ENCODE measurements at regions not wholly inside any gene's neighbourhood (a gene's known extent, or its start where the extent isn't known, plus 50 kb on each side); places are given as distances from the start of the nearest gene placed in this dataset.

DNA sequence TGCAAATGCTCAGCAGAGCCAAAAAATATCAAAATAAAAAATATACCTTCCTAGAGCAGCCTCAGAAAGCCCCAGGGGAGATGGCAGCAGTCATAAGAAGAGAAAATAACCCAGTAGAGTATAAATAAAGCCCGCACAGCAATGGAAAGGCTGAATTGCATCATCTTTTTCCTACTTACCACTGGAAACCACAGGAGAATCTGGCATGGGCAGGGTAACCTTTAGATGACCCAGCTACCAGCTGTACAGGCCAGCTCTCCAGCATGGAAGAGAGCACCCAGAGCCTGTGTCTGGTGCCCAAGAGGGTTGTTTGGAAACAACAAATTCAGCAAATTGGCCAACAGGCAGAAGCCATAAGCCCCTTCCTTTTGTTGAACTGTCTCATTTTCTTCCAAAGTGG lies 253.1 kb downstream of the OMA1 start:
- Histone ChIP-seq H3K4me3 (ENCODE audit: low read length) (no peak overlapping the region), H3K9me2 (replicated peaks; ENCODE audit: low read length) (no peaks in the 10 kb centered on the region), H3K9ac (ENCODE audit: low read length) (no peak overlapping the region), H3F3A (ENCODE audit: low read length, unreplicated experiment) (no peaks in the 10 kb centered on the region), H3K36me3 (ENCODE audit: low read depth, low read length) (no peaks in the 10 kb centered on the region), H3K4me1 (ENCODE audit: insufficient read depth, low read length) (no peaks in the 10 kb centered on the region), H3K4me2 (ENCODE audit: low read length) (no peak overlapping the region), H2AFZ (ENCODE audit: low read length) (no peak overlapping the region), H3K9me3 (ENCODE audit: low read length) (no peaks in the 10 kb centered on the region), H3K79me2 (ENCODE audit: low read length) (no peaks in the 10 kb centered on the region), H3K27ac (ENCODE audit: low read length) (no peak overlapping the region), H3K27me3 (ENCODE audit: low read length) (no peaks in the 10 kb centered on the region), H4K20me1 (ENCODE audit: low read length) (no peaks in the 10 kb centered on the region)
- no peak for ATAC-seq
- intact Hi-C loops (cut with micrococcal nuclease) = no loop called here
- no peak for TF ChIP-seq EZH2 (IDR thresholded peaks at IDR 0.05; ENCODE audit: low read length, unreplicated experiment)
- no peak for TF ChIP-seq EZH2phosphoT487 (IDR thresholded peaks at IDR 0.05; ENCODE audit: borderline replicate concordance, low read length)
- TF ChIP-seq, protein P1, sequence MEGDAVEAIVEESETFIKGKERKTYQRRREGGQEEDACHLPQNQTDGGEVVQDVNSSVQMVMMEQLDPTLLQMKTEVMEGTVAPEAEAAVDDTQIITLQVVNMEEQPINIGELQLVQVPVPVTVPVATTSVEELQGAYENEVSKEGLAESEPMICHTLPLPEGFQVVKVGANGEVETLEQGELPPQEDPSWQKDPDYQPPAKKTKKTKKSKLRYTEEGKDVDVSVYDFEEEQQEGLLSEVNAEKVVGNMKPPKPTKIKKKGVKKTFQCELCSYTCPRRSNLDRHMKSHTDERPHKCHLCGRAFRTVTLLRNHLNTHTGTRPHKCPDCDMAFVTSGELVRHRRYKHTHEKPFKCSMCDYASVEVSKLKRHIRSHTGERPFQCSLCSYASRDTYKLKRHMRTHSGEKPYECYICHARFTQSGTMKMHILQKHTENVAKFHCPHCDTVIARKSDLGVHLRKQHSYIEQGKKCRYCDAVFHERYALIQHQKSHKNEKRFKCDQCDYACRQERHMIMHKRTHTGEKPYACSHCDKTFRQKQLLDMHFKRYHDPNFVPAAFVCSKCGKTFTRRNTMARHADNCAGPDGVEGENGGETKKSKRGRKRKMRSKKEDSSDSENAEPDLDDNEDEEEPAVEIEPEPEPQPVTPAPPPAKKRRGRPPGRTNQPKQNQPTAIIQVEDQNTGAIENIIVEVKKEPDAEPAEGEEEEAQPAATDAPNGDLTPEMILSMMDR (conservative IDR thresholded peaks at IDR 0.05; ENCODE audit: low read depth, low read length) = no peak
- POLR2A ChIA-PET (ENCODE audit: unreplicated experiment) = no interaction called here
- DNase-seq = no peak
- CTCF ChIA-PET = no interaction called here
- no TSS peak for BruUV-seq (replicated peaks)

DNA sequence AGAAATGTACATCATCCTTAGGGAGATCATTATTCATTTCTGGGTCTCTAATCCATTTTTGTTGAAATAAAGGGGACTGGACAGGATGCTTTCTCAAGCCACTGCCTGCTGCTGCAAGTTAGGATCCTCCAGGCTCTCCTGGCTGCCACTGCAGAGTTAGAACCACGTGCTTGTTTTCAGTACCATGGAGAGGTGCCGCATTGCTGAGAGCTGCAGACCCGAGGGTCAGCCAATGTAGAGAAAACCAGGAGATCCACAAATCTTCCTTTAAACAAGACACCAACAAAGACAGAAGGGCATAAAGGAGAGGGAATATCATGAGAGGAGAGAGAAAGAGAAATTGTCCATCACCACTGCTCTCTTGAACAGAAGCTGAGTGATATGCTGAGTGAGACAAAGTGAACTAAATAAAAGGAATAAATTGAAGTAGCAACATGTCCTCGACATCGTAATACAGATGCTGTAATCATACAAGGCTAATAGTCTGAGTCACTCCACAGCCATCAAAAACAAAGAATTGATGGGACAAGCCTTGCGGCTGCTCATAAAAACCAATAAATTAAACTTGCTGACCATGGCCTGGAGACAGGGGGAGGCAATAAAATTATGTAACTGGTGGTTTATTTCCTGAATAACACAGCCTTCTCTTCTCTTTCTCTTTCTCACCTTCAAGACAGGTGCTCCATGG lies 255.7 kb downstream of the OMA1 start:
- CTCF ChIA-PET = no interaction called here
- no TSS peak for BruUV-seq (replicated peaks)
- no peaks in the 10 kb centered on the region for H3K4me1 ChIP-seq (ENCODE audit: insufficient read depth, low read length)
- H3K4me2 ChIP-seq (ENCODE audit: low read length) = no peak overlapping the region
- no peaks in the 10 kb centered on the region for H3K36me3 ChIP-seq (ENCODE audit: low read depth, low read length)
- ATAC-seq = no peak
- H2AFZ ChIP-seq (ENCODE audit: low read length) = no peak overlapping the region
- intact Hi-C loops (cut with micrococcal nuclease) = no loop called here
- no peak overlapping the region for H3K4me3 ChIP-seq (ENCODE audit: low read length)
- no peak overlapping the region for H3K9ac ChIP-seq (ENCODE audit: low read length)
- no peak for TF ChIP-seq EZH2 (IDR thresholded peaks at IDR 0.05; ENCODE audit: low read length, unreplicated experiment)
- TF ChIP-seq EZH2phosphoT487 (IDR thresholded peaks at IDR 0.05; ENCODE audit: borderline replicate concordance, low read length) = no peak
- TF ChIP-seq, protein P1 (conservative IDR thresholded peaks at IDR 0.05; ENCODE audit: low read depth, low read length) = no peak
- H3K9me2 ChIP-seq (replicated peaks; ENCODE audit: low read length) = no peaks in the 10 kb centered on the region
- no peaks in the 10 kb centered on the region for H3K9me3 ChIP-seq (ENCODE audit: low read length)
- no peak overlapping the region for H3K27ac ChIP-seq (ENCODE audit: low read length)
- H4K20me1 ChIP-seq (ENCODE audit: low read length) = no peaks in the 10 kb centered on the region
- no peak for DNase-seq
- no peaks in the 10 kb centered on the region for H3K27me3 ChIP-seq (ENCODE audit: low read length)
- H3K79me2 ChIP-seq (ENCODE audit: low read length) = no peaks in the 10 kb centered on the region
- POLR2A ChIA-PET (ENCODE audit: unreplicated experiment) = no interaction called here
- no peaks in the 10 kb centered on the region for H3F3A ChIP-seq (ENCODE audit: low read length, unreplicated experiment)

DNA sequence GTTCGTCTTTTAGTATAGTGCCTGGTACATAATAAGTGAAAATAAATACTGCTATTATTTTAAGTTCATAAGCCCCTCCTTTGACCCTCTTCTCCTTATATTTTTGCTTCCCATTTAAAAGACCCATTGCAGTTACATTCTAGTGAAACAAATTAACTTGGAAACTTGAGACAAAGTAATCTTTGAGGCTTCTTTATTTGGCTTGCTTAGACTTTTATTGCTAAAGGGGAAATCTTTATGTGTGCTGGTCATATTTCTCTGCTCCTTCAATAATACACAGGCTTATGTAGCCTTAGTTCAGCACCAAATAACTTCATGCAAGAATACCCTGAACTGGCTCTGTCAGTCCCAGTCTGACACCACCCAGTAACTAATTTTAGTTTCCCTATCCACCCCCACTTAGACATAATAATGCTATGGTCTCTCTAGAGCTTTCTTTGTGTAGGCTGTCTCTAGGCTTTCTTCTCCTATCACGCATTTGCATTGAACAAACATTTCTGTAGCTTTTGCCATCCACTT lies 257.8 kb downstream of the OMA1 start:
- no peaks in the 10 kb centered on the region for H3K79me2 ChIP-seq (ENCODE audit: low read length)
- intact Hi-C loops (cut with micrococcal nuclease) = no loop called here
- no TSS peak for BruUV-seq (replicated peaks)
- no peaks in the 10 kb centered on the region for H3K9me2 ChIP-seq (replicated peaks; ENCODE audit: low read length)
- H4K20me1 ChIP-seq (ENCODE audit: low read length) = no peaks in the 10 kb centered on the region
- H3K9ac ChIP-seq (ENCODE audit: low read length) = no peak overlapping the region
- DNase-seq (no peak), ATAC-seq (no peak)
- no peak overlapping the region for H2AFZ ChIP-seq (ENCODE audit: low read length)
- ChIA-PET CTCF (no interaction called here), POLR2A (ENCODE audit: unreplicated experiment) (no interaction called here)
- no peaks in the 10 kb centered on the region for H3K4me1 ChIP-seq (ENCODE audit: insufficient read depth, low read length)
- H3K9me3 ChIP-seq (ENCODE audit: low read length) = no peaks in the 10 kb centered on the region
- H3K27me3 ChIP-seq (ENCODE audit: low read length) = no peaks in the 10 kb centered on the region
- no peak overlapping the region for H3K4me3 ChIP-seq (ENCODE audit: low read length)
- H3K36me3 ChIP-seq (ENCODE audit: low read depth, low read length) = no peaks in the 10 kb centered on the region
- H3K4me2 ChIP-seq (ENCODE audit: low read length) = no peak overlapping the region
- TF ChIP-seq, protein P1 (conservative IDR thresholded peaks at IDR 0.05; ENCODE audit: low read depth, low read length) = no peak
- TF ChIP-seq EZH2 (IDR thresholded peaks at IDR 0.05; ENCODE audit: low read length, unreplicated experiment) (no peak), EZH2phosphoT487 (IDR thresholded peaks at IDR 0.05; ENCODE audit: borderline replicate concordance, low read length) (no peak)
- no peak overlapping the region for H3K27ac ChIP-seq (ENCODE audit: low read length)
- no peaks in the 10 kb centered on the region for H3F3A ChIP-seq (ENCODE audit: low read length, unreplicated experiment)

Data from PC-3 (cell line).